Coronary artery (tissue), 2 donors: ENCODE measurements at regions not wholly inside any gene's neighbourhood (a gene's known extent, or its start where the extent isn't known, plus 50 kb on each side); places are given as distances from the start of the nearest gene placed in this dataset.

Experiments
- DNase-seq: peaks from one replicate; pipeline ENCODE4 v3.0.0-alpha.2; 2017; ENCODE audit warnings: low spot score
- H3K27ac ChIP-seq, 2 donors: fragments of 200-600 bp; sonication (generic); one replicate each; pipeline ENCODE4 v1.5.1; 2016 to 2019
- H3K4me3 ChIP-seq: fragments of 200-600 bp; sonication (generic); 2 replicates; pipeline ENCODE4 v1.5.1; 2016; ENCODE audit warnings: mild to moderate bottlenecking, moderate library complexity
- TF ChIP-seq, protein P1 (sequence below): fragments of 200-600 bp; sonication (generic); IDR thresholded peaks from one replicate; pipeline ENCODE4 v1.5.1; 2019; ENCODE audit warnings: antibody characterized with exemption

DNA sequence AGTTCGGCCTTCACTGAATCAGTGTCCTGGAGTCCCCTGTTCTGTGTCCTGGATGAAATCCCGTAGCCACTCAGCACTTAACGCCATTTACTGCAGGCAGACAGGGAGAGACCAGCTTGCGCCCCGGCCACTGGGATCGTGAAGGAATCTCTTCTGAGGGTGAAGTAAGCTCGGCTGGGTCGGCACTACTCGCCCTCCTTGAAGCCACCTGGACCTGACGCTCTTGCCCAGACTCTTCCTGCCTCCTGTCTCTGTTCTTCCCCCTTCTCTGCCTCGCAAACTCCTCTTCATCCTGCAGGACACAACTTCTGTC lies 99.9 kb upstream of the ZBTB40 start:
- Histone ChIP-seq H3K27ac (no peak overlapping the region), H3K4me3 (no peak overlapping the region)
- no peak for DNase-seq
- TF ChIP-seq, protein P1, sequence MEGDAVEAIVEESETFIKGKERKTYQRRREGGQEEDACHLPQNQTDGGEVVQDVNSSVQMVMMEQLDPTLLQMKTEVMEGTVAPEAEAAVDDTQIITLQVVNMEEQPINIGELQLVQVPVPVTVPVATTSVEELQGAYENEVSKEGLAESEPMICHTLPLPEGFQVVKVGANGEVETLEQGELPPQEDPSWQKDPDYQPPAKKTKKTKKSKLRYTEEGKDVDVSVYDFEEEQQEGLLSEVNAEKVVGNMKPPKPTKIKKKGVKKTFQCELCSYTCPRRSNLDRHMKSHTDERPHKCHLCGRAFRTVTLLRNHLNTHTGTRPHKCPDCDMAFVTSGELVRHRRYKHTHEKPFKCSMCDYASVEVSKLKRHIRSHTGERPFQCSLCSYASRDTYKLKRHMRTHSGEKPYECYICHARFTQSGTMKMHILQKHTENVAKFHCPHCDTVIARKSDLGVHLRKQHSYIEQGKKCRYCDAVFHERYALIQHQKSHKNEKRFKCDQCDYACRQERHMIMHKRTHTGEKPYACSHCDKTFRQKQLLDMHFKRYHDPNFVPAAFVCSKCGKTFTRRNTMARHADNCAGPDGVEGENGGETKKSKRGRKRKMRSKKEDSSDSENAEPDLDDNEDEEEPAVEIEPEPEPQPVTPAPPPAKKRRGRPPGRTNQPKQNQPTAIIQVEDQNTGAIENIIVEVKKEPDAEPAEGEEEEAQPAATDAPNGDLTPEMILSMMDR: no peak

DNA sequence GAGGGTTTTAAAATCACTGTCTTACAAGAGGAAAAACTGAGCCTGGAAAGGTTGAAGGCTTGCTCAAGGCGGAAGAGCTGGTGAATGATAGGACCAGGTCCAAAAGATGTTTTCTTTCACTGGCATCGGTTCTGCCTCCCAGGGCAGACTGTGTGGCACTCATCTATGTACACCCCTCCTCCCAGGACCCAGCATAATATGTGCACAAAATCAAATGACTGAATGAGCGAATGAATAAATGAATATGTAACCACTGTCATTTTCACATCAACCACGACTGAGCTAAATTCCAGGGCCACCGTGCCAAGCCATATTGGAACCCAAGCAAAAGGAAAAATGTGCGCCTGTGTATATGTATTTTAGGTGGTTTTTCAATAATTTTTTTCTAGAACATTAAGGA lies 99.3 kb upstream of the ZBTB40 start:
- DNase-seq: no peak
- TF ChIP-seq, protein P1: no peak
- no peak overlapping the region for H3K4me3 ChIP-seq
- H3K27ac ChIP-seq: no peak overlapping the region

DNA sequence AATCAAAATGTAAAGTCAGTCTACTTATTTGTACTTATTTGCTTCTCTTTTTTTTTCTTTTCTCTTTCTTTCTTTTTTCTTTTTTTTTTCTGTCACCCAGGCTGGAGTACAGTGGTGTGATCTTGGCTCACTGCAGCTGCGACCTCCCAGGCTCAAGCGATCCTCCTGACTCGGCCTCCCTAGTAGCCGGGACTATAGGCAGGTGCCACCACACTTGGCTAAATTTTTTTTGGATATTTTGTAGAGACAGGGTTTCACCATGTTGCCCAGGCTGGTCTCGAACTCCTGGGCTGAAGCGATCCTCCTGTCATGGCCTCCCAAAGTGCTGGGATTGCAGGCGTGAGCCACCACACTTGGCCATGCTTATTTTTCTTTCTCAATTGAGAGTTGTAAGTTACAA lies 98.8 kb upstream of the ZBTB40 start:
- TF ChIP-seq, protein P1: no peak
- Histone ChIP-seq H3K4me3 (no peak overlapping the region), H3K27ac (no peak overlapping the region)
- DNase-seq: no peak

DNA sequence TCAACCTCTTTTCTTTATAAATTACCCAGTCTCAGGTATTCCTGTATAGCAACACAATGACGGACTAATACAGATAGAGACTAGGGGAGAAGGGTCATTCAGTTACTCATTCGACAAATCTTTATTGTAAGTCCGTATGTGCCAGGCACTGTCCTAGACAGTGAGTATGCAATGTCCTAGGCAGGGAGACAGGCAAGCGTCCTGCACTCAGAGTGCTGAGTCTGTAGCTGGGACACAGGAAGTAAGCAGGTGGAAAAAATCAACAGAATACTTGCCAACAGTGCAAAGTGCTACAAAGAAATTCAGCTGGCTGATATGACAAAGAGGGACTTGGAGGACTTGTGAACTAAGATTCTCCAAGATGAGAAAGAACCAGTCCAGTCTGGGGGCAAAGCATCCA lies 92.2 kb upstream of the ZBTB40 start:
- Histone ChIP-seq H3K27ac (no peak overlapping the region), H3K4me3 (no peak overlapping the region)
- TF ChIP-seq, protein P1: no peak
- DNase-seq: no peak

DNA sequence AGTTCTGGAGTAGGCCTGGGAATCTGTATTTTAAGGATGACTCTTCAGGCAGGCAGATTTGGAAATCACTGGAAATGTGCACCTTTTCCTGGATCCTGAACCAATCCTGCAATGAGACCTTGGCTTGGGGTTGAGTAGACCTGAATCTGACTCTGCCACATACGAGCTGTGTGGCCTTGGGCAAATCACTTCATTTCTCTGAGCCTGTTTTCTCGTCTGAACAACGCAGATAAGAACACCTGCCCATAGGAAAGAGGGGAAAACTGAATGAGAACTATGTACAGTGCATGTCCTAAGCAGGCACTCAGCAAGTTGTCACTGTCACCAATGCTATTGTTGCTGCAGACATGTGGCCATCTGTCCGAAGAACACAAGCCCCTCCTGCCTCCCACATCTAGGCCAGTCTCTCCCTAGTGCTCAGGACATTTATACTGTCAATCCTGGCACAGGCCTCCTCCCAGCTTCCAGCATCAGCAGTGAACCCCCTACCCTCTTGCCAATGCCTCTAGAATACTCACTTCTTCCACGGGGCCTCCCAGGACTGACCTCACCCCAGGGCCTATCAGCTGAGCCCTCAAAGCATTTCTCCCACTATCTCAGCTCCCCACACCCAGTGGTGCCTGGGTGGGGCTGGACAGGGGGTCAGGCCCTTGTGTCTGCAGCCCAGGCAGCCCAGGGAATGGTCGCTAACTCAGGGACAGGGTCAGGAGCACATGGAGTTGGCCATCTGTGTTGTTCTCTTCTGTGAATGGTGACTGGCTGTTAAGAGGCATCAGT lies 88.8 kb upstream of the ZBTB40 start:
- TF ChIP-seq, protein P1: no peak
- DNase-seq: no peak
- no peak overlapping the region for H3K4me3 ChIP-seq
- no peak overlapping the region for H3K27ac ChIP-seq

DNA sequence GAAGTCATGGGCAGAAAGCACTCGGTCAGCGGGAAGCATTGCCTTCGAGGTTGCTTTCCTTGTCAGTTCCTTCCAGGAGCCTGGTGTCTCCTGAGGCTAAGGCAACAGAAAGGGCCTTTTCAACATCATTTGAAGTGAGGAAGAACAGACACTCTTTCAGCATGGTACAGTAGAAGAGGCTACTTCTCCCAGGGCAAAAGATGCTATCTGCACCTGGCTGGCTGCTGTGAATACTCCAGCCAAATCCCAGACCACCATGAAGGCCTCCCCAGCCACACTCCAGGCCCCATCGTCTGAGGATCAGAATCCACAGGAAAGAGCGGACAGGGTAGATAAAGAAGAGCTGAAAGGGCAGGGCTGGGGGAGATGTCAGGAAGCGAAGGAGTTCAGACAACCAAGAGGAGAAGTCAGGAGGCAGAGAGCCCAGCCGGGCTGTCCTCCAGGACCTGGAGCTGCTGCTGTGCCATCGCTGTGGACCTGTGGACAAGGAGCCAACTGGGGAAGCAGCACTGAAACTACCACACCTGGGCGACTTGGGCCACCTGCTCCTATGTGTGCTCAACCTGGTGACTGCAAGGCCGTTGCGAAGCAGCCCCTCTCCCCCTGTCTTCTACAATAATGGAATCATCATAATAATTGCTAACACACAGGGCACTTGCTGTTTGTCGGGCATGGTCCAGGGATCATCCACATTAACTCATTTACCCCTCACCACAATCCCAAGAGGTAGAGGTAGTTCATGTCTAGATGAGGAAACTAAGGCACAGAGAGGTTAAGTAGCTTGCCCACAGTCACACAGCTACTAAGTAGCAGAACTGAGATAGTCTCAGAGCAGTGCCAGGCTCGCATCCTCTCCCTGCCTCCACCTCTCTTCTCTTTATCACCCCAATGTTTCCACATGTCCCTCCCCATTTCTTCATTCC lies 88.0 kb upstream of the ZBTB40 start:
- DNase-seq: no peak
- Histone ChIP-seq H3K4me3 (no peak overlapping the region), H3K27ac (no peak overlapping the region)
- TF ChIP-seq, protein P1: no peak

DNA sequence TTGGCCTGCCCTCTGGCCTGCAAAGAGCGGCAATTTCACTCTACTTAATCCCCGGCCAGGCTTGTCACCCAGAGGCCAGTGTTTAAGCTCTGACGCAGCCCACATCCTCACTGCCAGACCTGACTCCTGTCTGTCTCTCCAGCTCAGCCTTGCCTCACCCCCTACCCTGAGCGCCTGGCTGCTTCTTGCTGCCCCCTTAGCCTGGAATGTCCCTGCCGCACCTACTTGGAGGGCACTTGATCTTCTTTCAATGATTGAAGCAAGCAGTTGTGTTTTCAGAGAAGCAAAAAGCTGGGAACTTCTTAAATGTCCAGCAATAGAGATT lies 87.4 kb upstream of the ZBTB40 start:
- no peak for DNase-seq

More for the DNA sequence above, 87.4 kb upstream of the ZBTB40 start:
- Histone ChIP-seq H3K4me3 (no peak overlapping the region), H3K27ac (no peak overlapping the region)
- TF ChIP-seq, protein P1: no peak
